ENCODE measurements at regions not wholly inside any gene's neighbourhood (a gene's known extent, or its start where the extent isn't known, plus 50 kb on each side); places are given as distances from the start of the nearest gene placed in this dataset.
"Not testable (repeated sequence)": the region's sequence is repeated elsewhere in the genome, so short reads cannot be mapped to it uniquely, and the experiment has no call there.

GRCh38 chr5:142527234-142527633 is 158.7 kb downstream of the FGF1 start:
- H3K4me3 ChIP-seq (ENCODE audit: low read depth in 1 of 2, low read length in 2 of 2) = no peak overlapping the region
- no peaks in the 10 kb centered on the region for H4K20me1 ChIP-seq (ENCODE audit: insufficient read depth, low read length)
- no peaks in the 10 kb centered on the region for H3K27me3 ChIP-seq (ENCODE audit: insufficient read depth, low read length, poor library complexity)
- no peak overlapping the region for H2AFZ ChIP-seq (ENCODE audit: low read depth, low read length)
- no peak overlapping the region for H3K9ac ChIP-seq (ENCODE audit: low read depth, low read length)
- ATAC-seq (ENCODE audit: insufficient read depth, low read depth) (no peak), DNase-seq (no peak)
- no peaks in the 10 kb centered on the region for H3K36me3 ChIP-seq (ENCODE audit: insufficient read depth, low read length)
- TF ChIP-seq EZH2 (IDR thresholded peaks at IDR 0.05; ENCODE audit: borderline replicate concordance, low read depth, low read length, severe bottlenecking) (no peak), CTCF (IDR thresholded peaks at IDR 0.05; ENCODE audit: borderline replicate concordance, extremely low read depth, low read length, poor library complexity, severe bottlenecking) (no peak)
- no peak overlapping the region for H3K27ac ChIP-seq (ENCODE audit: low read length)
- H3K79me2 ChIP-seq (ENCODE audit: insufficient read depth, low read length) = no peaks in the 10 kb centered on the region
- H3K9me3 ChIP-seq (ENCODE audit: insufficient read depth, low read length, severe bottlenecking) = no peaks in the 10 kb centered on the region
- H3K4me2 ChIP-seq (ENCODE audit: insufficient read depth, low read length) = no peak overlapping the region
- H3K4me1 ChIP-seq (ENCODE audit: insufficient read depth, low read length) = peaks cover 6% of the 10 kb centered on the region

GRCh38 chr5:142522983-142523382 is 162.9 kb downstream of the FGF1 start:
- Histone ChIP-seq H3K4me1 (ENCODE audit: insufficient read depth, low read length) (peaks cover 6% of the 10 kb centered on the region), H3K9ac (ENCODE audit: low read depth, low read length) (no peak overlapping the region), H3K27ac (ENCODE audit: low read length) (no peak overlapping the region), H3K27me3 (ENCODE audit: insufficient read depth, low read length, poor library complexity) (no peaks in the 10 kb centered on the region), H3K79me2 (ENCODE audit: insufficient read depth, low read length) (no peaks in the 10 kb centered on the region), H3K4me2 (ENCODE audit: insufficient read depth, low read length) (no peak overlapping the region), H3K4me3 (ENCODE audit: low read depth in 1 of 2, low read length in 2 of 2) (no peak overlapping the region), H3K9me3 (ENCODE audit: insufficient read depth, low read length, severe bottlenecking) (no peaks in the 10 kb centered on the region), H2AFZ (ENCODE audit: low read depth, low read length) (no peak overlapping the region), H4K20me1 (ENCODE audit: insufficient read depth, low read length) (no peaks in the 10 kb centered on the region), H3K36me3 (ENCODE audit: insufficient read depth, low read length) (no peaks in the 10 kb centered on the region)
- DNase-seq (no peak), ATAC-seq (ENCODE audit: insufficient read depth, low read depth) (no peak)
- no peak for TF ChIP-seq EZH2 (IDR thresholded peaks at IDR 0.05; ENCODE audit: borderline replicate concordance, low read depth, low read length, severe bottlenecking)
- no peak for TF ChIP-seq CTCF (IDR thresholded peaks at IDR 0.05; ENCODE audit: borderline replicate concordance, extremely low read depth, low read length, poor library complexity, severe bottlenecking)

DNA sequence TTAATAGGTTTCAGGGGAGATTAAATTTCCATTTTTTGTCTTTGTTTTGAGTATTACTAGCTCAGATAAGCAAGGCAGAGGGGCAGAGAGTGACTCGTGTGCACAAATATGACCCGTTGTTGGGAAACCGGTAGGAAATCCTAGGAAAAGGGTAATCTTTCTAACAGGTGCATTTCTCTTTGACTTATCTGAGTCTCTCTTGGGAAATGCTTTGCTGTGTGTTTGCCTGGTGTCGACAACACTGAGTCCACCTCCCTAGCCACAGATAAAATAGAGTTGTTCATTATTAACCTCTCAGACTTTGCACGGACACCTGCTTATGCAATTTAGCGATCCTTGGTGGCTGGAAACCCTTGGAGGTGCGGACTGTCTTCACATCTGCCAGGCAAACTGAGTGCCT is 164.2 kb downstream of the FGF1 start:
- H3K9ac ChIP-seq (ENCODE audit: low read depth, low read length) = no peak overlapping the region
- H3K9me3 ChIP-seq (ENCODE audit: insufficient read depth, low read length, severe bottlenecking) = no peaks in the 10 kb centered on the region
- no peaks in the 10 kb centered on the region for H4K20me1 ChIP-seq (ENCODE audit: insufficient read depth, low read length)
- TF ChIP-seq EZH2 (IDR thresholded peaks at IDR 0.05; ENCODE audit: borderline replicate concordance, low read depth, low read length, severe bottlenecking) = no peak
- TF ChIP-seq CTCF (IDR thresholded peaks at IDR 0.05; ENCODE audit: borderline replicate concordance, extremely low read depth, low read length, poor library complexity, severe bottlenecking) = no peak
- no peaks in the 10 kb centered on the region for H3K36me3 ChIP-seq (ENCODE audit: insufficient read depth, low read length)
- DNase-seq = no peak
- H3K27ac ChIP-seq (ENCODE audit: low read length) = no peak overlapping the region
- no peaks in the 10 kb centered on the region for H3K27me3 ChIP-seq (ENCODE audit: insufficient read depth, low read length, poor library complexity)
- no peak overlapping the region for H3K4me2 ChIP-seq (ENCODE audit: insufficient read depth, low read length)
- no peaks in the 10 kb centered on the region for H3K79me2 ChIP-seq (ENCODE audit: insufficient read depth, low read length)
- H3K4me1 ChIP-seq (ENCODE audit: insufficient read depth, low read length) = no peaks in the 10 kb centered on the region
- no peak overlapping the region for H2AFZ ChIP-seq (ENCODE audit: low read depth, low read length)
- ATAC-seq (ENCODE audit: insufficient read depth, low read depth) = no peak
- H3K4me3 ChIP-seq (ENCODE audit: low read depth in 1 of 2, low read length in 2 of 2) = no peak overlapping the region

- H3K4me2 ChIP-seq (ENCODE audit: insufficient read depth, low read length) = no peak overlapping the region
- DNase-seq (no peak), ATAC-seq (ENCODE audit: insufficient read depth, low read depth) (no peak)
- H3K36me3 ChIP-seq (ENCODE audit: insufficient read depth, low read length) = no peaks in the 10 kb centered on the region
- H3K27ac ChIP-seq (ENCODE audit: low read length) = no peak overlapping the region
- H3K27me3 ChIP-seq (ENCODE audit: insufficient read depth, low read length, poor library complexity) = no peaks in the 10 kb centered on the region
- no peak overlapping the region for H2AFZ ChIP-seq (ENCODE audit: low read depth, low read length)
- no peak overlapping the region for H3K4me3 ChIP-seq (ENCODE audit: low read depth in 1 of 2, low read length in 2 of 2)
- no peaks in the 10 kb centered on the region for H3K4me1 ChIP-seq (ENCODE audit: insufficient read depth, low read length)
- H3K9me3 ChIP-seq (ENCODE audit: insufficient read depth, low read length, severe bottlenecking) = no peaks in the 10 kb centered on the region
- H4K20me1 ChIP-seq (ENCODE audit: insufficient read depth, low read length) = no peaks in the 10 kb centered on the region
- TF ChIP-seq CTCF (IDR thresholded peaks at IDR 0.05; ENCODE audit: borderline replicate concordance, extremely low read depth, low read length, poor library complexity, severe bottlenecking) (no peak), EZH2 (IDR thresholded peaks at IDR 0.05; ENCODE audit: borderline replicate concordance, low read depth, low read length, severe bottlenecking) (no peak)
- no peaks in the 10 kb centered on the region for H3K79me2 ChIP-seq (ENCODE audit: insufficient read depth, low read length)
- H3K9ac ChIP-seq (ENCODE audit: low read depth, low read length) = no peak overlapping the region
Observed at GRCh38 chr5:142520885-142521284, 165.0 kb downstream of the FGF1 start.

- not testable (repeated sequence) for H3K27ac ChIP-seq (ENCODE audit: low read length); H3K4me2 ChIP-seq (ENCODE audit: insufficient read depth, low read length); H3K36me3 ChIP-seq (ENCODE audit: insufficient read depth, low read length); H3K79me2 ChIP-seq (ENCODE audit: insufficient read depth, low read length); H2AFZ ChIP-seq (ENCODE audit: low read depth, low read length); ATAC-seq (ENCODE audit: insufficient read depth, low read depth); H3K9me3 ChIP-seq (ENCODE audit: insufficient read depth, low read length, severe bottlenecking); H3K4me1 ChIP-seq (ENCODE audit: insufficient read depth, low read length); H3K4me3 ChIP-seq (ENCODE audit: low read depth in 1 of 2, low read length in 2 of 2); H4K20me1 ChIP-seq (ENCODE audit: insufficient read depth, low read length); H3K27me3 ChIP-seq (ENCODE audit: insufficient read depth, low read length, poor library complexity); DNase-seq; H3K9ac ChIP-seq (ENCODE audit: low read depth, low read length)
Observed at GRCh38 chr5:142519913-142520312, 166.0 kb downstream of the FGF1 start.
